OCI-LY7 (cell line): ENCODE measurements at regions not wholly inside any gene's neighbourhood (a gene's known extent, or its start where the extent isn't known, plus 50 kb on each side); places are given as distances from the start of the nearest gene placed in this dataset.

Experiments used
- EZH2phosphoT487 ChIP-seq: fragments of 200-600 bp; sonication (generic); IDR thresholded peaks from 2 replicates; pipeline ENCODE4 v1.6.1; 2018; ENCODE audit warnings: low read depth, borderline replicate concordance, mild to moderate bottlenecking, mixed run types, antibody characterized with exemption, low read length, moderate library complexity, mixed read lengths
- TF ChIP-seq, protein P1 (sequence below): fragments of 200-600 bp; sonication (generic); conservative IDR thresholded peaks from 2 replicates; pipeline ENCODE4 v1.5.1; 2014; ENCODE audit warnings: mild to moderate bottlenecking, antibody characterized with exemption, low read length, moderate library complexity, mixed read lengths

GRCh38 chr3:181610083-181610972 is 101.4 kb upstream of the SOX2 start:
- TF ChIP-seq, protein P1, sequence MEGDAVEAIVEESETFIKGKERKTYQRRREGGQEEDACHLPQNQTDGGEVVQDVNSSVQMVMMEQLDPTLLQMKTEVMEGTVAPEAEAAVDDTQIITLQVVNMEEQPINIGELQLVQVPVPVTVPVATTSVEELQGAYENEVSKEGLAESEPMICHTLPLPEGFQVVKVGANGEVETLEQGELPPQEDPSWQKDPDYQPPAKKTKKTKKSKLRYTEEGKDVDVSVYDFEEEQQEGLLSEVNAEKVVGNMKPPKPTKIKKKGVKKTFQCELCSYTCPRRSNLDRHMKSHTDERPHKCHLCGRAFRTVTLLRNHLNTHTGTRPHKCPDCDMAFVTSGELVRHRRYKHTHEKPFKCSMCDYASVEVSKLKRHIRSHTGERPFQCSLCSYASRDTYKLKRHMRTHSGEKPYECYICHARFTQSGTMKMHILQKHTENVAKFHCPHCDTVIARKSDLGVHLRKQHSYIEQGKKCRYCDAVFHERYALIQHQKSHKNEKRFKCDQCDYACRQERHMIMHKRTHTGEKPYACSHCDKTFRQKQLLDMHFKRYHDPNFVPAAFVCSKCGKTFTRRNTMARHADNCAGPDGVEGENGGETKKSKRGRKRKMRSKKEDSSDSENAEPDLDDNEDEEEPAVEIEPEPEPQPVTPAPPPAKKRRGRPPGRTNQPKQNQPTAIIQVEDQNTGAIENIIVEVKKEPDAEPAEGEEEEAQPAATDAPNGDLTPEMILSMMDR, result no peak
- no peak for TF ChIP-seq EZH2phosphoT487
